Keratinocyte (primary cell): ENCODE measurements at regions not wholly inside any gene's neighbourhood (a gene's known extent, or its start where the extent isn't known, plus 50 kb on each side); places are given as distances from the start of the nearest gene placed in this dataset.
"Not testable (repeated sequence)": the region's sequence is repeated elsewhere in the genome, so short reads cannot be mapped to it uniquely, and the experiment has no call there.

ENCODE experiments used
- DNase-seq: peaks from one replicate; pipeline ENCODE4 v3.0.0-alpha.2; 2011; ENCODE audit warnings: low read depth, missing footprints, low spot score
- FAIRE-seq: peaks from 2 replicates; lab custom pipeline; 2011; peaks lifted over from hg19 to GRCh38; lab: Jason Lieb, UNC
- H2AFZ ChIP-seq: 2 replicates; pipeline ENCODE4 v1.6.0; 2012; ENCODE audit warnings: low read length, control low read depth, inconsistent platforms; ENCODE audit not compliant: control insufficient read depth
- H3K27ac ChIP-seq: 2 replicates; pipeline ENCODE4 v1.5.1; 2011; ENCODE audit warnings: low read length; ENCODE audit not compliant: control insufficient read depth, insufficient read depth
- H3K27me3 ChIP-seq: 3 replicates; pipeline ENCODE4 v1.6.0; 2011; ENCODE audit warnings: low read length; ENCODE audit not compliant: control insufficient read depth, insufficient read depth; ENCODE audit errors: extremely low read depth
- H3K36me3 ChIP-seq, 2 experiments: 2 replicates in 1 of 2; 3 replicates in 1 of 2; pipeline ENCODE4 v1.5.1; 2011; ENCODE audit warnings: low read length in 2 of 2, mild to moderate bottlenecking in 1 of 2; ENCODE audit not compliant: control insufficient read depth in 2 of 2, insufficient read depth in 2 of 2; ENCODE audit errors: extremely low read depth in 1 of 2
- H3K4me1 ChIP-seq: 3 replicates; pipeline ENCODE4 v1.5.1; 2011; ENCODE audit warnings: low read length; ENCODE audit not compliant: control insufficient read depth, insufficient read depth; ENCODE audit errors: extremely low read depth
- H3K4me2 ChIP-seq: 3 replicates; pipeline ENCODE4 v1.6.0; 2011; ENCODE audit warnings: low read depth, low read length; ENCODE audit not compliant: control insufficient read depth, insufficient read depth; ENCODE audit errors: extremely low read depth
- H3K4me3 ChIP-seq, 3 experiments: fragments of 200-600 bp in 1 of 3; sonication (generic) in 1 of 3; 2 replicates in 2 of 3; 3 replicates in 1 of 3; pipeline ENCODE4 v1.5.1; 2011 to 2016; ENCODE audit warnings: low read length in 3 of 3, mild to moderate bottlenecking in 3 of 3, control low read depth in 2 of 3, inconsistent platforms in 1 of 3, low read depth in 1 of 3, mixed read lengths in 1 of 3, mixed run types in 1 of 3, moderate library complexity in 1 of 3; ENCODE audit not compliant: control insufficient read depth in 2 of 3, insufficient read depth in 2 of 3; ENCODE audit errors: extremely low read depth in 1 of 3
- H3K79me2 ChIP-seq: 2 replicates; pipeline ENCODE4 v1.6.0; 2012; ENCODE audit warnings: low read length; ENCODE audit not compliant: control insufficient read depth, insufficient read depth
- H3K9ac ChIP-seq: 3 replicates; pipeline ENCODE4 v1.6.0; 2011; ENCODE audit warnings: low read length; ENCODE audit not compliant: control insufficient read depth, insufficient read depth; ENCODE audit errors: extremely low read depth
- H3K9me1 ChIP-seq: 3 replicates; pipeline ENCODE4 v1.6.0; 2011; ENCODE audit warnings: low read length; ENCODE audit not compliant: control insufficient read depth, insufficient read depth; ENCODE audit errors: extremely low read depth
- H3K9me3 ChIP-seq: 2 replicates; pipeline ENCODE4 v1.5.1; 2012; ENCODE audit warnings: low read depth, low read length; ENCODE audit not compliant: control insufficient read depth
- H4K20me1 ChIP-seq: 3 replicates; pipeline ENCODE4 v1.6.0; 2011; ENCODE audit warnings: low read length; ENCODE audit not compliant: control insufficient read depth, insufficient read depth; ENCODE audit errors: extremely low read depth
- CTCF ChIP-seq, 3 experiments: IDR thresholded peaks in 1 of 3; conservative IDR thresholded peaks in 1 of 3; optimal IDR thresholded peaks in 1 of 3; 2 replicates in 2 of 3; 3 replicates in 1 of 3; pipeline versions ENCODE3 to v1.5.1; 2011; ENCODE audit warnings: low read length in 3 of 3, mild to moderate bottlenecking in 3 of 3, moderate library complexity in 2 of 3, control low read depth in 1 of 3, inconsistent platforms in 1 of 3; ENCODE audit not compliant: insufficient read depth in 2 of 3; ENCODE audit errors: extremely low read depth in 1 of 3
- EZH2 ChIP-seq: IDR thresholded peaks from one replicate; pipeline ENCODE4 v1.6.1; 2012; ENCODE audit warnings: inconsistent platforms, mild to moderate bottlenecking, low read length, moderate library complexity
- dilution Hi-C: fragments of 300-500 bp; cut with MboI; formaldehyde crosslinking; loops from one replicate; pipeline ENCODE4 v1.7.0; 2020; ENCODE audit warnings: low sequenced_read_pairs; ENCODE audit not compliant: extremely low pct_ligation_motif_present

GRCh38 chr4:33941854-33942253 lies 2302.5 kb downstream of the ARAP2 start:
- no peak for TF ChIP-seq EZH2
- no peak for TF ChIP-seq CTCF (optimal IDR thresholded peaks at IDR 0.05 in 1 of 3, IDR thresholded peaks at IDR 0.05 in 1 of 3, conservative IDR thresholded peaks at IDR 0.05 in 1 of 3; ENCODE audit: extremely low read depth in 1 of 3, insufficient read depth in 2 of 3, low read length in 3 of 3)
- Histone ChIP-seq H3K4me3 (no peak overlapping the region), H3K27me3 (no peaks in the 10 kb centered on the region), H3K9ac (no peak overlapping the region), H3K4me2 (no peak overlapping the region), H3K27ac (no peak overlapping the region), H3K9me3 (no peaks in the 10 kb centered on the region), H3K4me1 (no peaks in the 10 kb centered on the region), H3K36me3 (no peaks in the 10 kb centered on the region), H3K9me1 (no peaks in the 10 kb centered on the region), H2AFZ (no peak overlapping the region), H3K79me2 (no peaks in the 10 kb centered on the region), H4K20me1 (no peaks in the 10 kb centered on the region)
- FAIRE-seq (no peak), DNase-seq (no peak)
- dilution Hi-C loops, result no loop called here

GRCh38 chr4:33948921-33949320 lies 2295.4 kb downstream of the ARAP2 start:
- TF ChIP-seq EZH2 (no peak), CTCF (optimal IDR thresholded peaks at IDR 0.05 in 1 of 3, IDR thresholded peaks at IDR 0.05 in 1 of 3, conservative IDR thresholded peaks at IDR 0.05 in 1 of 3; ENCODE audit: extremely low read depth in 1 of 3, insufficient read depth in 2 of 3, low read length in 3 of 3) (no peak)
- Histone ChIP-seq H3K4me3 (no peak overlapping the region), H3K27me3 (no peaks in the 10 kb centered on the region), H4K20me1 (no peaks in the 10 kb centered on the region), H3K9me1 (no peaks in the 10 kb centered on the region), H3K4me1 (no peaks in the 10 kb centered on the region), H3K9me3 (no peaks in the 10 kb centered on the region), H3K36me3 (no peaks in the 10 kb centered on the region), H3K4me2 (no peak overlapping the region), H3K9ac (no peak overlapping the region), H2AFZ (no peak overlapping the region), H3K27ac (no peak overlapping the region), H3K79me2 (no peaks in the 10 kb centered on the region)
- dilution Hi-C loops, result no loop called here
- FAIRE-seq (no peak), DNase-seq (no peak)

DNA sequence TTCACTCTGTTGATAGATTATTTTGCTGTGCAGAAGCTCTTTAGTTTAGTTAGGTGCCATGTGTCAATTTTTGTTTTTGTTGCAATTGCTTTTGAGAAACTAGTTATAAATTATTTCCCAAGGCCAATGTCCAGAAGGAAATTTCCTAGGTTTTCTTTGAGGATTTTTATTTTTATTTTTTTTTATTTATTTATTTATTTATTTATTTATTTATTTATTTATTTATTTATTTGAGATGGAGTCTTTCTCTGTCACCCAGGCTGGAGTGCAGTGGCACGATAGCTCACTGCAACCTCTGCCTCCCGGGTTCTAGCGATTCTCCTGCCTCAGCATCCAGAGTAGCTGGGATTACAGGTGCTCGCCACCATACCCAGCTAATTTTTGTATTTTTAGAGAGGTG lies 2290.5 kb downstream of the ARAP2 start:
- H3K36me3 ChIP-seq, H3K9ac ChIP-seq, H3K4me1 ChIP-seq, H3K9me3 ChIP-seq, H3K4me2 ChIP-seq, H3K79me2 ChIP-seq, H4K20me1 ChIP-seq, H3K27ac ChIP-seq, H3K9me1 ChIP-seq, FAIRE-seq, dilution Hi-C loops, H3K27me3 ChIP-seq, H2AFZ ChIP-seq, H3K4me3 ChIP-seq, DNase-seq: not testable (repeated sequence)
